ENCODE measurements at regions not wholly inside any gene's neighbourhood (a gene's known extent, or its start where the extent isn't known, plus 50 kb on each side); places are given as distances from the start of the nearest gene placed in this dataset.
A peak's percentile ranks its signal among the peaks of the same experiment; 100 is the strongest.

DNA sequence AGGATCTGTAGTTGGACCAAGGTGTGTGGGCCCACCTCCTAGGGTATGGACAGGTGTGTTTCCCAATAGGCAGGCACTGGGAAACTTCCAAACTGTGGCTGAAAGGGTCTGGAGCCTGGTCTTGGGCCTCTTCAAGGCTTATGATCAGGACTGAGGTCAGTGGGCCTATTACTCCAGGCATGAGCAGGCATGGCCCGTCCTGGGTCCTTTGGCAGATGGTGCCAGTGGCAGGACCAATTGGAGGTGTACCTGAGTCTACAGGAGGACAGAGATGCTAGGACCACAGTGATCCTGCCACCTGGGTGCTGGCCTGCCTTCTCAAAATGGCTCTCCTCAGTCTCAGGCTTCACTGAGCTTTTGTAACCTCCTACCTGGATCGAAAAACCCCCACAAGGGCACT, 95.4 kb downstream of the RAB18 start:
- intact Hi-C loops (cut with DNase I), result no loop called here
- DNase-seq (ENCODE audit: missing footprints) (no peak), ATAC-seq (no peak)

DNA sequence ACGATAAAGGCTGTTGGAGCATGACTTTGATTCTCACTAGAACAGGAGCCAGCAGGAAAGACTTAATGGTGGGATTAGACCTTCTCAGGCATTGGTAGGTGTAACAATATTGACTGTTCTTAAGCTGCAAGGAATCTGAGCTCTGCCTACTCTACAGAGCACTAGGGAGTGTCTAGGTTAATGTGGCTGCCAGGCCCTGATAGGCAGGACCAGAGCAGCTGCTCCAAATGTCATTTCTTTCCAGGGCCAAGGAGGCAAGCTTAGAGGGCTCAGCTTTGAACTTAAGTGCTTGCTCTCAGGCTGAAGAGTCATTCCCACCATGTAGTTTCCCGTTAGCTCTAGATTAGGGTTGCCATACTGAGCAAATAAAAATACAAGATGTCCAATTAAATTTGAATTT, 96.8 kb downstream of the RAB18 start:
- DNase-seq (ENCODE audit: missing footprints) (no peak), ATAC-seq (no peak)
- intact Hi-C loops (cut with DNase I), result no loop called here

DNA sequence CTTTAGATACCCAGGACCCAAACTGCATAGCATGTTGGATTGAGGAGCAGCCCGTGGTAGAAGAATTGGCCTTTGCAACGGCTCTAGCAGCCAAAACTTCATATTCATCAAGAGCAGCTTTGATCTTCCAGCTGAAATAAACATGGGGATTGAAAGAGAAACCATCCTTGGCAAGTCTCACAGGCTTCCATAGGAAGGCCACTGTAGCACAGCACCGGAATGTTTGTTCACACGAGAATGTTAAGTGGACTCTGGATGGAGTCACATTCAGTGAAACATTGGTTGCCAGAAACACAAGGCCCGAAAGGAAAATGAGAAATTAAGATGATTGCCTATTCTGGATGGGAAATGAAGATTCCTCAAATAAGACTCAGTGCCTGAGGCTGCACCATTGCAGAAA, 97.4 kb downstream of the RAB18 start:
- peak; percentile 44 for ATAC-seq
- DNase-seq (ENCODE audit: missing footprints), result no peak
- intact Hi-C loops (cut with DNase I), result no loop called here

DNA sequence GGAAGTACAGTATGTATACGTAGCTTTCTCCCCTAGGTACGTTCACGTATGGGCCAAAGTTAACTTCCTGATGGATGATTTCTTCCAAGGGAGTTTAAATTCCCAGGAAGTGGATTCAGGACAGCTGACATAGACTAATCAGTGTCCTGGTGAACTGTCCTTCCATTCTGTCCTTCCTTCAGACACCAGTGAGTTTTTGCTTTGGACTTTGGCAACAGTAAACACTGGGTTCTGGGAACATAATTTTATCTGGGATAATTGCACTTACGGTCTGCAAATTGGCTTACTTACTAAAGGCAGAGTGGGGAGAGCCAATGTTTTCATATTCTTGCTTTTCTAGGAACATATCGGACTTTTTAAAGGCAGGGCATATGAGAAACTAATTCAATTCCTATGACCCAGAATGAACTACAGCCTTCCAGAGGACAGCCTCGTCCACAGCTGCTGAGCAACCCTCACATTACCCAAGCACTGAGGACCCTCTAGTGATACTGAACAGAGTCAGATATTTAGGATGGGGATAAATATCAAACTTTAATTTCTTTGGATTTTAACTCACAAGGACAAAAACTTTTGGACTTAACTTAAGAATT, 97.9 kb downstream of the RAB18 start:
- DNase-seq (ENCODE audit: missing footprints), result no peak
- no peak for ATAC-seq
- intact Hi-C loops (cut with DNase I), result no loop called here

DNA sequence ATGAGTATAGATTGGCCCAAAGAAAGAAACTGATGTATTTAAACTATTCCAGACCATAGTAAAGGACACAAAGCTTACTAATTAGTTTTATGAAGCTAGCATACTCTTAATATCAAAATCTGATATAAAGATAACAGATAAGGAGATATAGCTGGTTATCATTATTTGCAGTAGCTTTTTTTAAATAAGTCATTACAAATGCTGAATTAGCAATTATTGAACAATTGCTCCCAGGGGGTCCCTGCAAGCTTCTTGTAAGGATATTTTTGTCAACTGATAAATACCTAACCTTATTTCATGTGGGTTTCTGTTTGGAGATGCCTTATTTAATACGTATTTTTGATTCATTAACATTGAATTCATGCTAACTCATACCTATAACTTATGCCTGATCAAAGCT, 99.0 kb downstream of the RAB18 start:
- intact Hi-C loops (cut with DNase I), result no loop called here
- ATAC-seq, result no peak

DNA sequence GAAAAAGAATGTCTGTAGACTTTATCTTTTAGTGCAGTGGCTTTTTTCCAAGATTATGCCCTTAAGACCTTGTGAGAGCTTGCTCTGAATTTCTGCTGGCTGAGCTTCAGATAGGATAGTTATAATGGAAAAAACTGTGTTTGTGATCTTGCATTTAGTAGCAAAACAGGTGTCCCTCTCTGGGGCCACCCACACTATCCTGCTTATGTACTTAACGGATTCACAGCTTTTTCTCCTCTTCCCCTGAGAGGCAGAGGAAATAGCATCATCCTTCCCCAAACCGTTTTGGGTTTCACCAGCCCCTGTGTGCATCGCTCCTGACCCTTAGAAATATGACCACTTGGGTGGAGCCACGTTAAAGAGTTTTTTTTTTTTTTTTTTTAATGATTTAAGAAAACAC, 101.2 kb downstream of the RAB18 start:
- DNase-seq (ENCODE audit: missing footprints) (no peak), ATAC-seq (no peak)
- intact Hi-C loops (cut with DNase I), result no loop called here

More for the DNA sequence above, 99.0 kb downstream of the RAB18 start:
- no peak for DNase-seq (ENCODE audit: missing footprints)

DNA sequence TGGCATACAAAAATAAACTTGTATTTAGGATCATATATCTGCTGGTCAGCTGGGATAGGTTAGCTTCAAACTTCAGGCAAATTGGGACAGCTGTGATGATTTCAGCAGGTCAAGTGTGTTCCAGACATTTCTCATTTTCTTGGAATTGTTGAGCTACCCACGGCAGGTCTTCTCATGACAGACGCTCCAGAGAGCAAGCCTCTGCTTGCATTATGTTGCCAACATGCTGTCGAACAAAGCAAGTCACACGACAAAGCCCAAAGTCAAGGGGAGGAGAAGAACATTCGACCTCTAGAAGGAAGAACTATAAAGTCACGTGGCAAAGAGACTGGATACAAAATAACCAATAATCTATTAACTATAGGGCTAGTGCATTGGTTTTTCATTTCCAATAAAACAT, 103.5 kb downstream of the RAB18 start:
- ATAC-seq (no peak), DNase-seq (ENCODE audit: missing footprints) (no peak)
- intact Hi-C loops (cut with DNase I), result no loop called here

DNA sequence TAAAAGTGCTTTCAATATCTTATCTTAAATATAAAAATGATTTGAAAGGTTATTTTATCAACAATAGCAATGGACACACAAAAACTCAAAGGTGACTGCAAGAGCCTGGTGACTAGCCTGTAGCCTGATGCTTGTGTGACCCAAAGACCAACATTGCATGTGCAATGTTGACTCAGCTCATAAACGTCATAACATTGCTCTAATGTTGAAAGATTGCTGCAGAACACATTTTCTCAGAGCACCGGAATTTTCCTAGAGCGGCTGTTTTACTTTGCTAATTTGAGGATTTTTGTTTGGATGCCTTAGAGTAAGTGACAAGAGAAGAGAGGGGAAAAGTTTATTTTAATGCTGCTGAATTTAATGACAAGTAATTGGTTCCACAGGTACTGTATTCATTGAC, 107.1 kb downstream of the RAB18 start:
- DNase-seq (ENCODE audit: missing footprints) (no peak), ATAC-seq (no peak)

DNA sequence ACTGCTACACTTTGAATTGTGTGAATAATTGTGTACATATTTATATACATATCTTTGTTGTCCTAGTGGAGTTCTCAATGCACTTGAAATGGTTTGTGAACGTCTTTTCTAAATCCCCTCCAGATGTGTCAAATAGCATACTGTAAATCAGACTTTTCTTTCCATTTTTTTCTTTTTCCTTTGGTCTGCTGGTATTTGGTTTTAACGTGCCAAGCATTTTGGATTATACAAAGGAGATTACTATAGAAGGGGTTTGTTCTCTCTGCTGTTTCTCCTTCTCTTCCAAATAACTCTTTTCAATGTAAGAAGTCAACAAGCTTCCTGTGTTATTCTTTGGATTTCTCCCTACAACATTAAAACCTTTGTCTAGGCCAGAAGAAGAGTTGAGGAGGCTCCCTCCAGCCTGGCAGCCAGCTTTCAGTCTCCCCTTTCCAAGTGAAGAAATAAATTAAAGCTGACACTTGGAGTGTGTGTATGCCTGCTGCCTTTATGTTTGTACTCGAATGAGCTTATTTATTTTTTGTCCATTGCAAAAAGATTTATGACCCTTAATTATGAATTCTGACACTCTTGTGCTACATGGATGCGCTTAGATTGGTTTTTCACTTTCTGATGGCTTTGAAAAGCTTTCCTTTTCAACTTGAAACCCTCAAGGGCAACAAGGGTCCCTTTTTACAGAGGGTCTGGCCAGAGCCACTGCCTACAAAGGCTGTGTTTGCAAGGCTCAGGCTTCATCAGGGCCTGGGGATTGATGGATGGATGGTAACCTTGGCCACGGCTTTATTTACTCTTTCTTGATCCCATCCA, 107.8 kb downstream of the RAB18 start:
- ATAC-seq, result no peak
- DNase-seq (ENCODE audit: missing footprints), result no peak
- intact Hi-C loops (cut with DNase I), result no loop called here

More for the DNA sequence above, 107.1 kb downstream of the RAB18 start:
- intact Hi-C loops (cut with DNase I), result no loop called here

DNA sequence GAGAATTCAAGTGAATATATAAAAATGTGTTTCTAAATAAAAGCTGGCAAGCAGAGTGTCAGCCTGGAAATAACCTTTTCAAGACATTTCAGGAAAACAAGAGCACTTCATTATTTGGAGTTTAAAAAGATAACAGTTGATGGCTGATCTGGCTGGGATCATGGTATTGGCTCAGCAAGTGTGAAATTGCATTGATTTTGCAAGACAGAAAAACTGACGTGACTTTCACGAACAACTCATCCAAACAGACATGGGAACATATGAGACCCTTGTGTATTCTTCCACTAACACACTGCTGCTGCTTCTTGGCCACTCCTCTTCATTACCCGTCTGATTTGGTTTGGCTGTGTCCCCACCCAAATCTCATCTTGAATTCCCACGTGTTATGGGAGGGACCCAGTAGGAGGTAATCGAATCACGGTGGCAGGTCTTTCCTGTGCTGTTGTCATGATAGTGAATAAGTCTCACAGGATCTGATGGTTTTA, 108.5 kb downstream of the RAB18 start:
- DNase-seq (ENCODE audit: missing footprints) (no peak), ATAC-seq (peak; percentile 31)
- intact Hi-C loops (cut with DNase I), result no loop called here

DNA sequence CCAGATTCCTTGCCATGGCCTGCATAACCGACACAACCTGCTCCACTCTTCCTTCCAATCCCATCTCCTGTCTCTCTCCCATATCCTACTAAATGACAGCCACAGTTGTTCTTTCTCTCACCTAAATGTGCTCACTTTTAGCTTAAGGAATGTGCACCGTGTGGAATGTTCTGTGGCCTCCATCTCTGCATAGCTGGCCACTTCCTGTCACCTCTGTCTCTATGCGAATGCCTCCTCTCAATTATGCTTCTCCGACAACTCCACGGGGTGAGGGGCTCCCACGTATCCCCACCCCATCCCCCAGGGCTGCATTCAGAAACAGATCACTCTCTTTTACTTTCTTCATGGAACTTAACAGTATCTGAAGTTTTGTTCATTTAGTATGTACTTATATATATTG, 110.7 kb downstream of the RAB18 start:
- intact Hi-C loops (cut with DNase I), result no loop called here
- DNase-seq (ENCODE audit: missing footprints) (no peak), ATAC-seq (no peak)

DNA sequence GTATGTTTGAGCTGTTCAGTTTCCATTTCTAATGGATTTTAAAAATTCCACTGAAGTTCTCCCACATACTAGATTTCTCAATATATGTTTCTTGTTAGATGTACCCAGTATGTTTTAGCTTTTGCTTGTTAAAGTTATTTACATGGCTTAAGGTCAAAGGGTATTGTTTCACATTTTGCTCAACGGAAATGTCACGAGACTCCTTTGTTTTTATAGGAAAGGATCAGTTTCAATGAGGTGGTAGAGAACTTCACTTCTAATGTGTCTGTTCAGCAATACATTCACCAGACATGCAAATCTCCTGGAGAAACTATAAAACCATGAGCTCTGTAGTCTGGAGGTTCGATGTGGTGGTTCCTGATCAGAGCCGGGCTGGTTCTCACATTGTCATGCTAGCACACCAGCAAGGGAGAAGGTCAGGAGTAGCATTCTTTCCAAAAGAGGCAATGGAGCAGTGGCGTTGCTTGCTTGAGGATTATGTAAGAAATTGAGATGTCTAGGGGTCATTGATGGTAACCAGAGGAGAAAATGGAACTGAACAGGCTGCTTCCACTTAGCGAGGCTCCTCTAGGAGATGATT, 114.0 kb downstream of the RAB18 start:
- intact Hi-C loops (cut with DNase I), result no loop called here
- ATAC-seq, result no peak
- DNase-seq (ENCODE audit: missing footprints), result no peak

DNA sequence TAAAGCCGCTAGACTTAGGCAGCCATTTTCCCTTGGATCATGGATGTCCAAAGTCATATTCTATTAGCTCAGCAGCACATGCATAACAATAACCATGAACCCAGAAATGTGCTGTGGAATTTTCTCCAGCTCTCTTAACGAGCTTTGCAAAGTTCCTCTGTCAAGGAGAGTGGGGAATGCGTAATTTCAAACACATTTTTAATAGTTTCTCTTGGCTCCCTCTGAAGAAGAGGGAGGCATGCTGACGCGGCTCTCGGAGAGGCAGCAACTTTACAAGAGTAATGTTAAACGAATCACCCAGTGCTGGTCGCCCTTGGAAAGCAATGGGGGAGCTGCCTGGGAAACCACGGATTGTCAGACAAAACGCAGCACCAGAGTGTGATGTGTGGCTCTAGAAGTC, 114.8 kb downstream of the RAB18 start:
- ATAC-seq, result no peak
- intact Hi-C loops (cut with DNase I), result no loop called here
- no peak for DNase-seq (ENCODE audit: missing footprints)

DNA sequence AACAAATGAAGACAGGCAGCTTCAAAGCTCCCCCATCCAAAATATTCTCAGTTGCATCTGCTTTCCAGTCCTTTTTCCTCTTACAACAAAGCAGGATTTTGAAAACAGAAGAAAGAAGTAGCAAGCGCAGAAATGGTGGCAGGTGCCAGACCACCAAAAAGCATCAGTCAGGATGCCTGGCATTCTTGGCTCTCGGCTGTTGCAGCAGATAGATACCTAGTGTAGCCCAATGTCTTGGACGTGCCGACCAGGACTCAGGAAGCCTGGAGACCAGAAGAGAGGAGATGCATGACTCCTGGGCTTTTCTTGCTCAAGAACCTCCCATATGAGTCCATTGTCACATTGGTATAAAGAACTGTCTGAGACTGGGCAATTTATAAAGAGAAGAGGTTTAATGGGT, 115.2 kb downstream of the RAB18 start:
- ATAC-seq, result no peak
- intact Hi-C loops (cut with DNase I), result no loop called here

DNA sequence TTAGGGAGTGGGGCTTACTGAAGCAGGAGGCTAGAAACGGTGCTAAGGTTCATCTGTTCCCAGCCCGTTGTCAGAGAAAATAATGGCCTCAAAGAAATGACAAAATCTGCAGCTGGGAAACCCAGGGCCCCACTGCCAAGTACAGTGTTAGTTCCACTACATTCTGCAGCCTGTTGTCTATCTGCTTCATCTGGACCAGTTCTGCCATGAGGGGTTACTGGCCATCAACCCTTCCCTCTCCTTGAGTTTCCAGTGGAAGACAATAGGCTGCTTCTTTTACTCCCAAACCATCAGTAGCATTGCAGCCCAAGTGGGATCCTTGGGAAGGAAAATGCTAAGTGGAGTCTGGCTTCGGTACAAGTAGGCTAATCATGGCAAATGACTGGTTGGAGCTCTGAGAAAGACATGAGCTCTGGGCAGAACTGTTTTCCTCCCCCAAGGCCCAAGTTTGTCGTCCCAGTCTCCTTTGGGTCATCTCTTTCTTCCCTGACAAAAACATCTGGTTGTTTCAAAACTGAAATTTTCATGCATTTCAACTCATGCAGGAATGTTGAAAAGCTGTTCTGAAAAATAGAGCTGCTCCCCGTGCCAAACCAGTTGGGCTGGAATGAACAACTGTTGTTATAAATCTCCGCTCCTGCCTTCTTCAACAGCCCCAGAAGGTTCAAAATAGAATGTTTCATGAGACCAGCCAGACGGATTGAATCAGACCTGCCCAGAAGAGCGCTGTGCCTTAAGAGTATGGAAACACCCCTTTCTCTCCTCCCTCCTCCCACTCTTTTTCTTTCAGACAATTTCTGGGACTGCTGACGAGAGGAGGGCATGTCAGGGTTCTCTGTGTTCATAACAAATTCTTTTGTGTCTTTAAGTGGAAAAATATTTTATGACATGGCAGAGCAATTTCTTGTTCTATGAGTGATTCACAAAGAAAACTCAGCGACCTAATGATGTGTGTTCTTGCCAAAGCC, 116.6 kb downstream of the RAB18 start:
- intact Hi-C loops (cut with DNase I), result no loop called here
- ATAC-seq, result peak; percentile 78
- DNase-seq (ENCODE audit: missing footprints), result no peak

More for the DNA sequence above, 115.2 kb downstream of the RAB18 start:
- no peak for DNase-seq (ENCODE audit: missing footprints)

DNA sequence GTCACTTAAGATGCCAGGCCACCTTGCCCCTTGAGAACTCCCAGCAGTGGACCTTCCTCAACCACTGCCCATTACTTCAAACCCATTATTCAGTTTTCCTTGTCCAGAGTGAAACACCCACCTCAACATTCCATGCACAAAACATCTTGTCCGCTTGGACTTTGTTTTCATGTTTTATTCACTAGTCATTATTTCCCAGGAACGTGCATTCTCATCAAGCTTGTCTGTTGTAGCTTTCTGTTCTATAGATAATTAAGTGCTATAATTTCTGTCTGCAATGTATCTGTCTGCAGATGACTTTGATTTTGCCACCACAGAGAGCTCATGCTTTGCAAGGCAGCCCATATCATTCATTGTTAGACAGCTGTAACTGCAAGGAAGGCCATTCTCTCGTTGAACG, 117.4 kb downstream of the RAB18 start:
- no peak for ATAC-seq
- intact Hi-C loops (cut with DNase I), result no loop called here
- no peak for DNase-seq (ENCODE audit: missing footprints)

DNA sequence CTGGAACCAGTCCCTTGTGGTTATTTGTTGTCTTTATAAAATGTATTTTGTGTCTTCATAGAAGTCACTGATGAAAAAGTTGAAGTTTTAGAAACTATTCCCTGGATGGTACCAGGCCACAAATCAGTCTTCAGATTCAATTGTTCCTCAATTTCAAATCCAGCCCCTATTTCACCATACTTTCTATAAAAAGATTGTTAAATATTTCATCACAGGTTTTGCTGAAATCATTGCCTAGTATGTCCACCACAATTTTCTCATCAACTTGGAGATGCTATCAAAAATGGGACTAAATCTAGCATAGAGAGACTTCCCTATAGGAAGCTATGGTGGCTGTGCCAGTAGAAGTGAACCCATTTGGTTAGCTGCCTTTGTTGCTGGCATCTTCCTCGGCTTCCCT, 118.5 kb downstream of the RAB18 start:
- ATAC-seq (no peak), DNase-seq (ENCODE audit: missing footprints) (no peak)

More for the DNA sequence above, 118.5 kb downstream of the RAB18 start:
- intact Hi-C loops (cut with DNase I), result no loop called here
